ENCODE measurements at regions not wholly inside any gene's neighbourhood (a gene's known extent, or its start where the extent isn't known, plus 50 kb on each side); places are given as distances from the start of the nearest gene placed in this dataset.

DNA sequence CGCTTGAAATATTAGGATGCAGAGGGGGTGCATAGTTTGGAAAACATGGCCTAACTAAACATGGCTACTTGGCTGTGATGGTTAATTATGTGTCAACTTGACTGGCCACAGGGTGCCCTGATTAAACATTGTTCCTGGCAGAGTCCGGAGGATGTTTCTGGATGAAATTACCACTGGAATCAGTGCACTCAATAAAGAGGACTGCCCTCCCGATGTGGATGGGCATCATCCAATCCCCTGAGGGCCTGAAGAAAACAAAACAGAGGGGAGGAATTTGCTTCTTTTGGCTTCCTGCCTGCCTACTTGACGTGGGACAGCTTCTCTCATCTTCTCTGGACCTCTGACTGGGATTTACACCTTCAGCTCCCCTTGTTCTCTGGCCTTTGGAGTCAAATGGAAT, 79.1 kb upstream of the KCNE2 start:
- TF ChIP-seq, protein P1, sequence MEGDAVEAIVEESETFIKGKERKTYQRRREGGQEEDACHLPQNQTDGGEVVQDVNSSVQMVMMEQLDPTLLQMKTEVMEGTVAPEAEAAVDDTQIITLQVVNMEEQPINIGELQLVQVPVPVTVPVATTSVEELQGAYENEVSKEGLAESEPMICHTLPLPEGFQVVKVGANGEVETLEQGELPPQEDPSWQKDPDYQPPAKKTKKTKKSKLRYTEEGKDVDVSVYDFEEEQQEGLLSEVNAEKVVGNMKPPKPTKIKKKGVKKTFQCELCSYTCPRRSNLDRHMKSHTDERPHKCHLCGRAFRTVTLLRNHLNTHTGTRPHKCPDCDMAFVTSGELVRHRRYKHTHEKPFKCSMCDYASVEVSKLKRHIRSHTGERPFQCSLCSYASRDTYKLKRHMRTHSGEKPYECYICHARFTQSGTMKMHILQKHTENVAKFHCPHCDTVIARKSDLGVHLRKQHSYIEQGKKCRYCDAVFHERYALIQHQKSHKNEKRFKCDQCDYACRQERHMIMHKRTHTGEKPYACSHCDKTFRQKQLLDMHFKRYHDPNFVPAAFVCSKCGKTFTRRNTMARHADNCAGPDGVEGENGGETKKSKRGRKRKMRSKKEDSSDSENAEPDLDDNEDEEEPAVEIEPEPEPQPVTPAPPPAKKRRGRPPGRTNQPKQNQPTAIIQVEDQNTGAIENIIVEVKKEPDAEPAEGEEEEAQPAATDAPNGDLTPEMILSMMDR (conservative IDR thresholded peaks at IDR 0.05; ENCODE audit: low read depth in 2 of 2), result no peak
- TF ChIP-seq POLR2AphosphoS5 (IDR thresholded peaks at IDR 0.05; ENCODE audit: low read depth), result no peak
- TF ChIP-seq, protein P2, sequence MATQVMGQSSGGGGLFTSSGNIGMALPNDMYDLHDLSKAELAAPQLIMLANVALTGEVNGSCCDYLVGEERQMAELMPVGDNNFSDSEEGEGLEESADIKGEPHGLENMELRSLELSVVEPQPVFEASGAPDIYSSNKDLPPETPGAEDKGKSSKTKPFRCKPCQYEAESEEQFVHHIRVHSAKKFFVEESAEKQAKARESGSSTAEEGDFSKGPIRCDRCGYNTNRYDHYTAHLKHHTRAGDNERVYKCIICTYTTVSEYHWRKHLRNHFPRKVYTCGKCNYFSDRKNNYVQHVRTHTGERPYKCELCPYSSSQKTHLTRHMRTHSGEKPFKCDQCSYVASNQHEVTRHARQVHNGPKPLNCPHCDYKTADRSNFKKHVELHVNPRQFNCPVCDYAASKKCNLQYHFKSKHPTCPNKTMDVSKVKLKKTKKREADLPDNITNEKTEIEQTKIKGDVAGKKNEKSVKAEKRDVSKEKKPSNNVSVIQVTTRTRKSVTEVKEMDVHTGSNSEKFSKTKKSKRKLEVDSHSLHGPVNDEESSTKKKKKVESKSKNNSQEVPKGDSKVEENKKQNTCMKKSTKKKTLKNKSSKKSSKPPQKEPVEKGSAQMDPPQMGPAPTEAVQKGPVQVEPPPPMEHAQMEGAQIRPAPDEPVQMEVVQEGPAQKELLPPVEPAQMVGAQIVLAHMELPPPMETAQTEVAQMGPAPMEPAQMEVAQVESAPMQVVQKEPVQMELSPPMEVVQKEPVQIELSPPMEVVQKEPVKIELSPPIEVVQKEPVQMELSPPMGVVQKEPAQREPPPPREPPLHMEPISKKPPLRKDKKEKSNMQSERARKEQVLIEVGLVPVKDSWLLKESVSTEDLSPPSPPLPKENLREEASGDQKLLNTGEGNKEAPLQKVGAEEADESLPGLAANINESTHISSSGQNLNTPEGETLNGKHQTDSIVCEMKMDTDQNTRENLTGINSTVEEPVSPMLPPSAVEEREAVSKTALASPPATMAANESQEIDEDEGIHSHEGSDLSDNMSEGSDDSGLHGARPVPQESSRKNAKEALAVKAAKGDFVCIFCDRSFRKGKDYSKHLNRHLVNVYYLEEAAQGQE (IDR thresholded peaks at IDR 0.05; ENCODE audit: unreplicated experiment), result no peak

Data from GM23338 (cell line).